ENCODE measurements at regions not wholly inside any gene's neighbourhood (a gene's known extent, or its start where the extent isn't known, plus 50 kb on each side); places are given as distances from the start of the nearest gene placed in this dataset.

GRCh38 chr6:166087852-166088251, 79.8 kb downstream of the TBXT start:
- intact Hi-C loops (cut with micrococcal nuclease; ENCODE audit: unreplicated experiment): no loop called here
- TF ChIP-seq REST (IDR thresholded peaks at IDR 0.05; ENCODE audit: insufficient read depth in 1 of 2, low read depth in 2 of 2, low read length in 1 of 2): no peak
- no peak for TF ChIP-seq SIN3A (IDR thresholded peaks at IDR 0.05; ENCODE audit: borderline replicate concordance, insufficient read depth, low read depth, low read length)
- no peak for TF ChIP-seq POLR2AphosphoS5 (IDR thresholded peaks at IDR 0.05; ENCODE audit: low read depth, low read length)
- no peak for TF ChIP-seq CTCF (IDR thresholded peaks at IDR 0.05)
- TF ChIP-seq TCF7L2 (IDR thresholded peaks at IDR 0.05; ENCODE audit: low read depth, low read length): no peak
- BruUV-seq (replicated peaks): no TSS peak
- in situ Hi-C loops (cut with HindIII; ENCODE audit: low pct_unique_long_range_greater_than_20kb, low sequenced_read_pairs): no loop called here
- H3K36me3 ChIP-seq (ENCODE audit: control insufficient read depth, insufficient read depth, low read length): no peaks in the 10 kb centered on the region
- no peaks in the 10 kb centered on the region for H3K4me1 ChIP-seq (ENCODE audit: control insufficient read depth, insufficient read depth, low read length)
- POLR2A ChIA-PET: no interaction called here
- DNase-seq (ENCODE audit: low read depth, low spot score) (no peak), ATAC-seq (no peak)
- H3K27me3 ChIP-seq (ENCODE audit: control insufficient read depth, insufficient read depth, low read length): no peaks in the 10 kb centered on the region
- no peaks in the 10 kb centered on the region for H3K9me3 ChIP-seq (ENCODE audit: control insufficient read depth, insufficient read depth, low read depth, low read length)
- CTCF ChIA-PET: no interaction called here
- H3K4me3 ChIP-seq (ENCODE audit: low read depth in 2 of 2, low read length in 2 of 2): no peak overlapping the region
- no peak overlapping the region for H3K27ac ChIP-seq (ENCODE audit: low read length)

- ATAC-seq (no peak), DNase-seq (ENCODE audit: low read depth, low spot score) (no peak)
- in situ Hi-C loops (cut with HindIII; ENCODE audit: low pct_unique_long_range_greater_than_20kb, low sequenced_read_pairs) (no loop called here), intact Hi-C loops (cut with micrococcal nuclease; ENCODE audit: unreplicated experiment) (no loop called here)
- Histone ChIP-seq H3K9me3 (ENCODE audit: control insufficient read depth, insufficient read depth, low read depth, low read length) (no peaks in the 10 kb centered on the region), H3K36me3 (ENCODE audit: control insufficient read depth, insufficient read depth, low read length) (no peaks in the 10 kb centered on the region), H3K27me3 (ENCODE audit: control insufficient read depth, insufficient read depth, low read length) (no peaks in the 10 kb centered on the region), H3K4me3 (ENCODE audit: low read depth in 2 of 2, low read length in 2 of 2) (no peak overlapping the region), H3K27ac (ENCODE audit: low read length) (no peak overlapping the region), H3K4me1 (ENCODE audit: control insufficient read depth, insufficient read depth, low read length) (no peaks in the 10 kb centered on the region)
- no peak for TF ChIP-seq SIN3A (IDR thresholded peaks at IDR 0.05; ENCODE audit: borderline replicate concordance, insufficient read depth, low read depth, low read length)
- no TSS peak for BruUV-seq (replicated peaks)
- CTCF ChIA-PET: no interaction called here
- POLR2A ChIA-PET: no interaction called here
Observed at GRCh38 chr6:166087246-166087645, 80.4 kb downstream of the TBXT start.

- no peak for DNase-seq (ENCODE audit: low read depth, low spot score)
- BruUV-seq (replicated peaks): no TSS peak
- TF ChIP-seq SIN3A (IDR thresholded peaks at IDR 0.05; ENCODE audit: borderline replicate concordance, insufficient read depth, low read depth, low read length) (no peak), TCF7L2 (IDR thresholded peaks at IDR 0.05; ENCODE audit: low read depth, low read length) (no peak), POLR2AphosphoS5 (IDR thresholded peaks at IDR 0.05; ENCODE audit: low read depth, low read length) (no peak), CTCF (IDR thresholded peaks at IDR 0.05) (no peak), REST (IDR thresholded peaks at IDR 0.05; ENCODE audit: insufficient read depth in 1 of 2, low read depth in 2 of 2, low read length in 1 of 2) (no peak)
- intact Hi-C loops (cut with micrococcal nuclease; ENCODE audit: unreplicated experiment): no loop called here
- ChIA-PET CTCF (no interaction called here), POLR2A (no interaction called here)
- Histone ChIP-seq H3K4me1 (ENCODE audit: control insufficient read depth, insufficient read depth, low read length) (no peaks in the 10 kb centered on the region), H3K9me3 (ENCODE audit: control insufficient read depth, insufficient read depth, low read depth, low read length) (no peaks in the 10 kb centered on the region), H3K27ac (ENCODE audit: low read length) (no peak overlapping the region), H3K36me3 (ENCODE audit: control insufficient read depth, insufficient read depth, low read length) (no peaks in the 10 kb centered on the region), H3K4me3 (ENCODE audit: low read depth in 2 of 2, low read length in 2 of 2) (no peak overlapping the region), H3K27me3 (ENCODE audit: control insufficient read depth, insufficient read depth, low read length) (no peaks in the 10 kb centered on the region)
- in situ Hi-C loops (cut with HindIII; ENCODE audit: low pct_unique_long_range_greater_than_20kb, low sequenced_read_pairs): no loop called here
- no peak for ATAC-seq
Observed at GRCh38 chr6:166085500-166085899, 82.2 kb downstream of the TBXT start.

Measured in Panc1 (cell line).